ENCODE measurements at regions not wholly inside any gene's neighbourhood (a gene's known extent, or its start where the extent isn't known, plus 50 kb on each side); places are given as distances from the start of the nearest gene placed in this dataset.

DNA sequence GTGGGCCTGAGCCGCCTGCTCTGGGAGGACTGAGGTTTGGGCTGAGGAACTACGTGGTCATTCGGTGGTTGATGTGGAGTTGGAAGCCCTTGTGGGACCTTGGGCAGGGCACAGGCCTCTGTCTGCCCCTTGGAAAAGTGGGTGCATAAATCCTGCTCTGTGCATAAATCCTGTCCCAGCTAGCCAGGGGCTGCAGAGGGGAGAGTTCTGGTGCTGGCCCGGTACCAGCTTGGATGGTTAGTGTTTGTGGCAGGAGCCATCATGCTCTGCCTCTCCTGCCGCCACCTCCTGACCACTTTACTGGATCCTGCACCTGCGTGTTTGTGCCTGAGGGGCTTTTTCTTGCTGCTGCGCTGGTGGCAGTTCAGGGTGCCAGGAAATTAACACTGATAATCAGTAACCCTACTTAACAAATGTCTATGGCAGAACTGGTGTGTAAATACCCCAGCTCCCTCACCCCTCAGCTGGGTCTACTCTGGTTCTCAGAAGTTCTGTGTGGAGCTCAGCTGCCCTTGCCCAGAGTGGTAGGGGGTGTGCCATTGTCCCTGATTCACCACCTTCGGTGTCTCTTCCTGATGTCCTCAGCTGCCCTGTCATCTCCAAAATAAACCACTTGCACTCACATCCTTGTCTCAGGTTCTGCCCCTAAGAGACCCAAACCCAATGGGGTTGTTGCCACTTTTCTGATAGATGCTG is 156.8 kb downstream of the GLI2 start:
- TF ChIP-seq, protein P1, sequence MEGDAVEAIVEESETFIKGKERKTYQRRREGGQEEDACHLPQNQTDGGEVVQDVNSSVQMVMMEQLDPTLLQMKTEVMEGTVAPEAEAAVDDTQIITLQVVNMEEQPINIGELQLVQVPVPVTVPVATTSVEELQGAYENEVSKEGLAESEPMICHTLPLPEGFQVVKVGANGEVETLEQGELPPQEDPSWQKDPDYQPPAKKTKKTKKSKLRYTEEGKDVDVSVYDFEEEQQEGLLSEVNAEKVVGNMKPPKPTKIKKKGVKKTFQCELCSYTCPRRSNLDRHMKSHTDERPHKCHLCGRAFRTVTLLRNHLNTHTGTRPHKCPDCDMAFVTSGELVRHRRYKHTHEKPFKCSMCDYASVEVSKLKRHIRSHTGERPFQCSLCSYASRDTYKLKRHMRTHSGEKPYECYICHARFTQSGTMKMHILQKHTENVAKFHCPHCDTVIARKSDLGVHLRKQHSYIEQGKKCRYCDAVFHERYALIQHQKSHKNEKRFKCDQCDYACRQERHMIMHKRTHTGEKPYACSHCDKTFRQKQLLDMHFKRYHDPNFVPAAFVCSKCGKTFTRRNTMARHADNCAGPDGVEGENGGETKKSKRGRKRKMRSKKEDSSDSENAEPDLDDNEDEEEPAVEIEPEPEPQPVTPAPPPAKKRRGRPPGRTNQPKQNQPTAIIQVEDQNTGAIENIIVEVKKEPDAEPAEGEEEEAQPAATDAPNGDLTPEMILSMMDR (IDR thresholded peaks at IDR 0.05) = no peak
- TF ChIP-seq POLR2A (IDR thresholded peaks at IDR 0.05) = no peak
